Endothelial cell (in vitro differentiated cells): ENCODE measurements at regions not wholly inside any gene's neighbourhood (a gene's known extent, or its start where the extent isn't known, plus 50 kb on each side); places are given as distances from the start of the nearest gene placed in this dataset.

Experiments
- DNase-seq: peaks from one replicate; pipeline ENCODE4 v3.0.0; 2021; ENCODE audit warnings: low spot score
- H3K27ac Mint-ChIP-seq: one replicate; pipeline ENCODE4 v1.8.0; 2021; ENCODE audit warnings: mixed read lengths, inconsistent platforms; ENCODE audit not compliant: unreplicated experiment
- H3K27me3 Mint-ChIP-seq: one replicate; pipeline ENCODE4 v1.8.0; 2021; ENCODE audit warnings: mild to moderate bottlenecking, moderate library complexity, mixed read lengths, inconsistent platforms; ENCODE audit not compliant: unreplicated experiment
- H3K36me3 Mint-ChIP-seq: one replicate; pipeline ENCODE4 v1.8.0; 2021; ENCODE audit warnings: mild to moderate bottlenecking, low read depth, mixed read lengths, inconsistent platforms; ENCODE audit not compliant: unreplicated experiment
- H3K4me1 Mint-ChIP-seq: one replicate; pipeline ENCODE4 v1.8.0; 2021; ENCODE audit warnings: mild to moderate bottlenecking, mixed read lengths, inconsistent platforms; ENCODE audit not compliant: unreplicated experiment
- H3K4me3 Mint-ChIP-seq: one replicate; pipeline ENCODE4 v1.8.0; 2021; ENCODE audit warnings: mild to moderate bottlenecking, mixed read lengths, inconsistent platforms; ENCODE audit not compliant: unreplicated experiment
- H3K9me3 Mint-ChIP-seq: one replicate; pipeline ENCODE4 v1.8.0; 2021; ENCODE audit warnings: mixed read lengths, inconsistent platforms; ENCODE audit not compliant: unreplicated experiment
- CTCF ChIP-seq: fragments of 200-600 bp; sonication (generic); IDR thresholded peaks from one replicate; pipeline ENCODE4 v1.5.0; 2021; ENCODE audit warnings: antibody characterized with exemption; ENCODE audit not compliant: unreplicated experiment

DNA sequence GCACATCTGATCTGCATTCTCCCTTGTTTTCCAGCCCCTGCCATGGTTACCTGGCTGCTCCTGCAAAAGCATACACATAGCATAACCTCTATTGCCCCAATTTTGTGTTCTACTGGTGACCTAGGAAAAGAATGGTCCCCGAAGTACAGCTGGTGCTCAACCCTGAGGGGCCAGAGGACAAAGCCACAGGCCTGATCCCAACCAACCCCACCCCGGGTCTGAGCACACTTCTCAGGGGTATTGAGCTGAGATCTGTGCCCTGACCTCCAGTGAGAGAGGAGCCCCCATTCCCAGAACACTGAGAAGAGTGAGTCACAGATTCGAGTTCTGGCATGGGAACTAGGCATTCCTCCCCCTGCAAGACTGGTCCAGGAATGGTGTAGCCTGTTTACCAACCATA is 465.5 kb upstream of the ACTRT1 start:
- H3K27ac Mint-ChIP-seq, result no peak overlapping the region
- H3K4me1 Mint-ChIP-seq, result no peaks in the 10 kb centered on the region
- H3K36me3 Mint-ChIP-seq, result no peaks in the 10 kb centered on the region
- H3K4me3 Mint-ChIP-seq, result no peak overlapping the region
- no peak for TF ChIP-seq CTCF
- no peaks in the 10 kb centered on the region for H3K9me3 Mint-ChIP-seq
- no peak for DNase-seq
- H3K27me3 Mint-ChIP-seq, result no peaks in the 10 kb centered on the region

DNA sequence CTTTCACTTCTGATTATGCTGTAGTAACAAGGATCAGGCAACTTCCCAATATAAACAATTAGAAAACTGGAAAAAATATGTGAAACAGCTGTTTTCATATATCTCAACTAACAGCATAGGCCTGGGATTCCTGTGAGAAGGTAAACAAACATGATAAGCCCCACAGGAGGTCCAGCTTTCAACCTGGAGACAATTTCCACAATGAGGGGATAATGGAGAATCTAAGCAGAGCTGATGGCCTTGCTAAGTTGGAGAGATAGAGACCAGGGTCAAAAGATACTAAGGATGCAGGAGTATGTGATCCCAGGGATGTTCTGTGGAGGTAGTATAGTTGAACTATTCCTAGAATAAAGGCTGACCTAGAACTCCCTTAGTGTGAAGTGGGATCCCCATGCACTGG is 452.3 kb upstream of the ACTRT1 start:
- H3K4me1 Mint-ChIP-seq, result no peaks in the 10 kb centered on the region
- H3K4me3 Mint-ChIP-seq, result no peak overlapping the region
- TF ChIP-seq CTCF, result no peak
- no peaks in the 10 kb centered on the region for H3K27me3 Mint-ChIP-seq
- H3K36me3 Mint-ChIP-seq, result no peaks in the 10 kb centered on the region
- DNase-seq, result no peak
- H3K9me3 Mint-ChIP-seq, result no peaks in the 10 kb centered on the region
- H3K27ac Mint-ChIP-seq, result no peak overlapping the region

- H3K4me1 Mint-ChIP-seq, result no peaks in the 10 kb centered on the region
- H3K27ac Mint-ChIP-seq, result no peak overlapping the region
- DNase-seq, result no peak
- TF ChIP-seq CTCF, result no peak
- H3K27me3 Mint-ChIP-seq, result peaks cover 2% of the 10 kb centered on the region
- no peaks in the 10 kb centered on the region for H3K9me3 Mint-ChIP-seq
- H3K36me3 Mint-ChIP-seq, result no peaks in the 10 kb centered on the region
- H3K4me3 Mint-ChIP-seq, result no peak overlapping the region
Observed at GRCh38 chrX:128464116-128464515, 411.9 kb upstream of the ACTRT1 start.

DNA sequence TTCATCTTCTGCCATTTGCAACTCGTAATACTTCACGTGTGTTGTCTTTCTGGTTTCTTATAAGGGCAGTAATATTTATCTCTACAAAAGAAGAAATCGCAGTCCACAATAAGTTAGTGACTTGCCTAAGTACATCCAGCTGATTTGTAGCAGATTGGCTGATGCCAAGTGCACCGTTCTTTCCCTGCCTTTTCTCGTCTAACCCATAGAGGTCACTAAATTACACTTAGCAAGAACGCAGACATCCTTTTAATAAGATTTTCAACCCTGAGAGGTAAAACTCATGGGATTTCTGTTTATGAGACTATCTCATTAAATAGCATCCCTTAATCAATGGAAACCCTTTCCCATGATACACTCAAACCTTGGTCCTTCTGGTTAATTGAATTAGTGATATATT is 408.6 kb upstream of the ACTRT1 start:
- no peak for TF ChIP-seq CTCF
- DNase-seq, result no peak
- no peaks in the 10 kb centered on the region for H3K36me3 Mint-ChIP-seq
- no peak overlapping the region for H3K4me3 Mint-ChIP-seq
- H3K27ac Mint-ChIP-seq, result no peak overlapping the region
- no peaks in the 10 kb centered on the region for H3K4me1 Mint-ChIP-seq
- H3K27me3 Mint-ChIP-seq, result peaks cover 2% of the 10 kb centered on the region
- H3K9me3 Mint-ChIP-seq, result no peaks in the 10 kb centered on the region

DNA sequence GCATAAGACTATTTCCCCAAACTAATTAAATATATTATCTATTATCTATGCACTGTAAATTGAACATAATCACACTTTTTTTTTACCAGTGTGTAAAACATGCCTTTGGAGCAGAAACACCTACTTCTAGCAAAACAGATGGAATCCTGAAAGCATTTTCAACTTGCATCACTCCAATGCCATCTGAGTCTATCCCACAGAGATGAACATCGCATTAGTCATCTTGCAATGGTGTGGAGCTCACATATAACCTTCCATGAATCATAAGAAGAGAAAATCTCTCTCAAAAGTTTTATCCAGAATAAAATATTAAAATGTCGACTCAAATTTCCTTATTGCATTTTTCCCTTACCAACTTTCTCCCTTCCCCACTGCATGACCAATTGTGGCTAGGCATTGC is 406.7 kb upstream of the ACTRT1 start:
- Mint-ChIP-seq H3K36me3 (peaks cover 4% of the 10 kb centered on the region), H3K4me1 (no peaks in the 10 kb centered on the region), H3K4me3 (no peak overlapping the region), H3K27ac (no peak overlapping the region), H3K27me3 (peaks cover 2% of the 10 kb centered on the region), H3K9me3 (peaks cover 5% of the 10 kb centered on the region)
- no peak for DNase-seq
- TF ChIP-seq CTCF, result no peak
